Body of pancreas (tissue), 4 donors: ENCODE measurements at regions not wholly inside any gene's neighbourhood (a gene's known extent, or its start where the extent isn't known, plus 50 kb on each side); places are given as distances from the start of the nearest gene placed in this dataset.

Experiments used
- POLR2A ChIP-seq, 3 donors: fragments of 450-650 bp; IDR thresholded peaks; one replicate each; pipeline ENCODE4 v1.6.1; 2016; ENCODE audit warnings: antibody characterized with exemption in 3 of 3, mild to moderate bottlenecking in 2 of 3
- TF ChIP-seq, protein P1 (sequence below), 7 experiments: fragments of 450-650 bp in 4 of 7; fragments of 200-600 bp in 3 of 7; sonication (generic) in 3 of 7; IDR thresholded peaks; one replicate each; pipeline ENCODE4 v1.5.1; 2016 to 2019; ENCODE audit warnings: antibody characterized with exemption in 7 of 7

- TF ChIP-seq, protein P1, sequence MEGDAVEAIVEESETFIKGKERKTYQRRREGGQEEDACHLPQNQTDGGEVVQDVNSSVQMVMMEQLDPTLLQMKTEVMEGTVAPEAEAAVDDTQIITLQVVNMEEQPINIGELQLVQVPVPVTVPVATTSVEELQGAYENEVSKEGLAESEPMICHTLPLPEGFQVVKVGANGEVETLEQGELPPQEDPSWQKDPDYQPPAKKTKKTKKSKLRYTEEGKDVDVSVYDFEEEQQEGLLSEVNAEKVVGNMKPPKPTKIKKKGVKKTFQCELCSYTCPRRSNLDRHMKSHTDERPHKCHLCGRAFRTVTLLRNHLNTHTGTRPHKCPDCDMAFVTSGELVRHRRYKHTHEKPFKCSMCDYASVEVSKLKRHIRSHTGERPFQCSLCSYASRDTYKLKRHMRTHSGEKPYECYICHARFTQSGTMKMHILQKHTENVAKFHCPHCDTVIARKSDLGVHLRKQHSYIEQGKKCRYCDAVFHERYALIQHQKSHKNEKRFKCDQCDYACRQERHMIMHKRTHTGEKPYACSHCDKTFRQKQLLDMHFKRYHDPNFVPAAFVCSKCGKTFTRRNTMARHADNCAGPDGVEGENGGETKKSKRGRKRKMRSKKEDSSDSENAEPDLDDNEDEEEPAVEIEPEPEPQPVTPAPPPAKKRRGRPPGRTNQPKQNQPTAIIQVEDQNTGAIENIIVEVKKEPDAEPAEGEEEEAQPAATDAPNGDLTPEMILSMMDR (IDR thresholded peaks at IDR 0.05), result no peak
- TF ChIP-seq POLR2A (IDR thresholded peaks at IDR 0.05), result no peak
These were observed 385.2 kb upstream of the ZFHX3 start for GRCh38 chr16:73432850-73433730.
